HG03280 (cell line): ENCODE measurements at regions not wholly inside any gene's neighbourhood (a gene's known extent, or its start where the extent isn't known, plus 50 kb on each side); places are given as distances from the start of the nearest gene placed in this dataset.

ENCODE experiments used
- ATAC-seq: cut with Tn5 transposase; IDR thresholded peaks from one replicate; pipeline ENCODE4 v1.9.1; 2021; ENCODE audit warnings: mild to moderate bottlenecking, moderate library complexity; ENCODE audit not compliant: unreplicated experiment

- ATAC-seq, result no peak
Measured at GRCh38 chr10:29395409-29395808, 106.5 kb downstream of the LYZL1 start.

DNA sequence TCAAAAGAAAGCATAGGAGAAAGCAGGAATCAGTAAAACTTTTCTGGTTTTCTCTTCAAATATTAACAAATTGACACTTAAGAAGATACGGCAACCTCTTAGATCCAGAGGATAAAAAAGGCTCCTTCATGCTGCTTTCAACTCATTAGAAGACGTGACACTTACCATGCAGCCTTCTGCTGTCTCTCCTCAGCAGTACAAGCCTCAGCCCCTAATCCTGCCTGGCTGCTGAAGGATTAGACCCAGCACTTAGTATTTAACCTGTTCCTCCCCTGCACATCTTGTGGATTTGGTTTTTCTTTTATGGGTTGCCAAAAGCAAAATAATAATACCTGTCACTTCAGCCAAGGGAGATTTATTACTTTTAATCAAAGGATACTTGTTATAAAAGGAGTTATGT is 108.4 kb downstream of the LYZL1 start:
- no peak for ATAC-seq

- no peak for ATAC-seq
Measured at GRCh38 chr10:29403208-29403607, 114.3 kb downstream of the LYZL1 start.

DNA sequence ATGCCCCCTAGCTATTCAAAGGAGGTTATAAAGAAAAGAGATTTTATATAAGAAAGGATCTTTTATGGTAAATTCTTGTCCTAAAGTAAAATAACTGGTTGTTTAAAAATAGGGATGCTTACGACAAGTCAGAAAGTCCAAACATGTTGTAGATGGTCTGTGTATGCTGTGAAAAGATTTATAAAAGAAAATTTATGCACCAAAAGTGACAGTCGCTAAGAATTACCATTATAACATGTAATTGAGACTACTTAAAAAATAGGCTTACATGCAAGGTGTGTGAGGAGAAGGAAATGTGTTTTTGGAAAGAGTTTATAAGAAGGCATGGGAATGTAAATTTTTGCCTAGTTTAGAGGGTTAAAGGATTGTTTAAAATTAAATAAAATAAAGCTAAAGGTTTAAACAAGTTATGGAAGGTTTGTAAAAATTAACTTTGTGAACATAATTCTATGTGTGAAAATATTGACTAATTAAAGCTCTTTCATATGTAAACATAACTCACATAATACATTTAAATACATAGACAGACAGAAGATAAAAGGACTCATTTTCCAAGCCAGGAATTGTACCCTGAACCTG is 118.5 kb downstream of the LYZL1 start:
- ATAC-seq, result no peak
